Naive thymus-derived CD8-positive, alpha-beta T cell (primary cell): ENCODE measurements at regions not wholly inside any gene's neighbourhood (a gene's known extent, or its start where the extent isn't known, plus 50 kb on each side); places are given as distances from the start of the nearest gene placed in this dataset.

Experiments used
- ATAC-seq, 2 donors: fragments of 150-1000 bp; cut with Tn5 transposase in 1 of 2; sonication (Bioruptor Pico), chemical (Tn5 transposase) in 1 of 2; 1 replicate in 1 of 2; 2 replicates in 1 of 2; pipeline ENCODE4 v1.10.0; 2021; ENCODE audit warnings: mild to moderate bottlenecking in 2 of 2, moderate library complexity in 2 of 2
- POLR2A ChIA-PET: fragments of 350-600 bp; sonication (Branson Sonifier 250); formaldehyde crosslinking; loops from one replicate; lab custom pipeline; 2021; ENCODE audit warnings: antibody characterized with exemption; lab: Charles Lee
- DNase-seq, 10 donors: peaks; one replicate each; pipeline versions ENCODE4 v3.0.0 to v3.0.0-alpha.2; 2020 to 2022
- H3K27ac Mint-ChIP-seq, 10 donors: one replicate each; pipeline ENCODE4 v1.8.0; 2020 to 2022; ENCODE audit warnings: mild to moderate bottlenecking in 10 of 10, mixed read lengths in 10 of 10, moderate library complexity in 4 of 10, inconsistent platforms in 1 of 10
- H3K27me3 Mint-ChIP-seq, 5 donors: one replicate each; pipeline ENCODE4 v1.8.0; 2021 to 2022; ENCODE audit warnings: mixed read lengths in 5 of 5
- H3K36me3 Mint-ChIP-seq, 3 donors: one replicate each; pipeline ENCODE4 v1.8.0; 2020 to 2022; ENCODE audit warnings: mixed read lengths in 3 of 3, mild to moderate bottlenecking in 2 of 3, inconsistent platforms in 1 of 3
- H3K4me1 Mint-ChIP-seq, 4 donors: one replicate each; pipeline ENCODE4 v1.8.0; 2021 to 2022; ENCODE audit warnings: mixed read lengths in 4 of 4
- H3K4me3 Mint-ChIP-seq, 10 donors: one replicate each; pipeline ENCODE4 v1.8.0; 2020 to 2022; ENCODE audit warnings: mild to moderate bottlenecking in 10 of 10, mixed read lengths in 10 of 10, moderate library complexity in 6 of 10, inconsistent platforms in 1 of 10
- H3K9me3 Mint-ChIP-seq, 9 donors: one replicate each; pipeline ENCODE4 v1.8.0; 2020 to 2022; ENCODE audit warnings: mixed read lengths in 9 of 9, mild to moderate bottlenecking in 3 of 9, inconsistent platforms in 1 of 9, moderate library complexity in 1 of 9

DNA sequence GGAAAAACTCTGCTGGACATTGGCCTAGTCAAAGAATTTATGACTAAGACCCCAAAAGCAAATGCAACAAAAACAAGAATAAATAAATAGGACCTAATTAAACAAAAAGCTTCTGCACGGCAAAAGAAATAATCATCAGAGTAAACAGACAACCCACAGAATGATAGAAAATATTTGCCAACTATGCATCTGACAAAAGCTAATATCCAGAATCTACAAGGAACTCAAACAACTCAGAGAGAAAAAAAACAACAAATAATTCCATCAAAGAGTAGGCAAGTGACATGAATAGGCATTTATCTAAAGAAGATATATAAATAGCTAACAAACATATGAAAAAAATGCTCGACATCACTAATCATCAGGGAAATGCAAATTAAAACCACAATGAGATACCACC, 91.2 kb upstream of the PALMD start:
- peaks cover 4 to 43% (median 10%) of the 10 kb centered on the region in 5 donors for H3K27me3 Mint-ChIP-seq
- no peak for ATAC-seq

DNA sequence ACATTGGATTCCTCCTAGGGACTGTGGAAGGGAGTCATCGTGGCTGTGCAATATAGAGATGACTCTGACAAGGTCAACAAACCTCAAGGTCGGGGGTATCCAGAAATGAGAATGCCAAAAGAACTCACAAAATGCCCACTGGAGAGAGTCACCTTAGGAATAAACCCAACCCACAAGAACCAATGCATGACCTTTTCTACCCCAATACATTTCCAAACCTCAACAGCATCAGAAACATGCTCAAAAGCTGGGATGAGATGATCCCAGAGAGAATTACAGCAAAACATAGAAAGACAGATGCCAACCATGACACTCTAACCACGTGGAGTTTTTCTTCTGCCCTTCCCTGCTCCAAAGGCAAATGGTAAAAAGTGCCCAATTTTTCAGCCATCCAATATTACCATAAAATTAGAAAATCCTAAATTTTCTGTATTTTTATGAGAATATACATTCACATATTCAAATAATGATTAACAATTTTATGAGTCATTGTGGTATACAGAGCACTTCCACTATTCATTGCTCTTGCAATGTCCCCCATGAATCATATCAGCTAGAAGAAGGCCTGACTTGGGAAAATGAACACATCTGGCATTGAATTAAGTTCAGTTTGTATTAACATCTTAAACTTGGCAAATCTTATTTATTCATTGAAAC, 88.2 kb upstream of the PALMD start:
- Mint-ChIP-seq H3K4me3 (no peak overlapping the region), H3K27me3 (peaks cover 0 to 24% (median 4%) of the 10 kb centered on the region in 5 donors), H3K9me3 (peaks cover 0 to 17% (median 3%) of the 10 kb centered on the region in 9 donors), H3K4me1 (no peaks in the 10 kb centered on the region), H3K36me3 (no peaks in the 10 kb centered on the region), H3K27ac (no peak overlapping the region)
- no peak for ATAC-seq
- no peak for DNase-seq
- POLR2A ChIA-PET, result no interaction called here

More for the DNA sequence above, 91.2 kb upstream of the PALMD start:
- H3K27ac Mint-ChIP-seq, result no peak overlapping the region
- H3K9me3 Mint-ChIP-seq, result peaks cover 0 to 7% (median 0%) of the 10 kb centered on the region in 9 donors
- no peak for DNase-seq
- H3K4me3 Mint-ChIP-seq, result no peak overlapping the region
- POLR2A ChIA-PET, result no interaction called here
- H3K4me1 Mint-ChIP-seq, result no peaks in the 10 kb centered on the region
- no peaks in the 10 kb centered on the region for H3K36me3 Mint-ChIP-seq

DNA sequence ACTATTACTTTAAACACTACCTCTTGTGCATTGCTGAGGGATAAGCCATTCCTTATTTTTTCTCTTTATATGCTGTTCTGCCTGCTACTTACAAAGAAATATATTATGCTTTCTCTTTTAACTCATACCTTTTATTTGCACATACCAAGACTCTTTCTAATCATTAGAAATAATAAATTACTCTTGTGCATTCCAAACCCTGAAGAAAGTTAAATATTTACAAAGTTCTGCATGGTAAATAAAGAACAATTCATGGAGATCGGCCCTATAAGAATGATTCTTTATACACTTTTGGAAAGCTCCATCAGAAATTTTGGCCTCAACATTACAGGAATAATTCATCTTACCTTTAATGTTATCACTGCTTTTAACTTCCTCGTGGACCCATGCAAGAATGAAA, 86.7 kb upstream of the PALMD start:
- ATAC-seq (no peak), DNase-seq (no peak)
- Mint-ChIP-seq H3K4me1 (no peaks in the 10 kb centered on the region), H3K27me3 (peaks cover 0 to 15% (median 4%) of the 10 kb centered on the region in 5 donors), H3K36me3 (no peaks in the 10 kb centered on the region), H3K4me3 (no peak overlapping the region), H3K9me3 (peaks cover 0 to 17% (median 5%) of the 10 kb centered on the region in 9 donors), H3K27ac (no peak overlapping the region)
- POLR2A ChIA-PET, result no interaction called here

DNA sequence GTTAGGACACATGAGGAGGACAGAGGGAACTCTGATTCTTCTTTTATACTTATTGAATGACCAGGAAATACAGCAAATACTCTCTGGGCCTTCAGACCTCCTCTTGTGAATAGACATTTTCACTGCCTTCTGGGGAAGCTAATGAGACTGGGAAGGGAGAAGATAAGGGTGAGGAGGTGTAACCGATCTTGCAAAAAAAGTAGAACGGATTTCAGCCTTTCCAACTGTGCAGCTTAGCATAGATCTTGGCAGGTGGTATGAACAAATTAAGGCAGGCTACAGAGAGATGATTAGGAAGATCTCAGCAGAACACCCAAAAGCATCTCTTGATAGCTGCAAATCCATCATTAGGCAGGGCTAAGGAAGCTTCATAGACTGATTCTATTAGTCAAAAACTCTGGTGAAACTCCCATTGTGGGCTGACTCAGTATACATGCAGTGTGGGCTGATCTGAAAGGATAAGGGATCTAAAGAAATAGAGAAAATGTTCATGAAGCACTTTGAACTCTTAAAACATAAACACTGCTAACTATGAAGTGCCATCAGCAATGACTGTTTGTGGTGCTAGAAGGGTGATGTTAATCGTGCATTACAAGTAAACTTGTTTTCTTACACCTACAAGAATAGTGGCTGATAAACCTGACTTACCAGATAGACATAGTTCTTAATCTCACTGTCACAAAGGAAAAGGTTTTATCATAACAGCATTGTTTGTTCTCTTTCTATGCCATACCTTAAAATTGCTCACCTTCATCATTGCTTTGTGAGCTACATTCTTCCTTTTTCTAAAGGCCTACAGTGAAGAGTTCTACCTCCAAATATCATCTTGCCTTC, 85.5 kb upstream of the PALMD start:
- peaks cover 0 to 10% (median 6%) of the 10 kb centered on the region in 5 donors for H3K27me3 Mint-ChIP-seq
- no peak overlapping the region for H3K27ac Mint-ChIP-seq
- ATAC-seq, result no peak
- DNase-seq, result no peak
- POLR2A ChIA-PET, result no interaction called here
- peaks cover 0 to 16% (median 5%) of the 10 kb centered on the region in 9 donors for H3K9me3 Mint-ChIP-seq
- no peaks in the 10 kb centered on the region for H3K4me1 Mint-ChIP-seq
- H3K4me3 Mint-ChIP-seq, result no peak overlapping the region
- no peaks in the 10 kb centered on the region for H3K36me3 Mint-ChIP-seq

GRCh38 chr1:99561952-99562351, 84.0 kb upstream of the PALMD start:
- Mint-ChIP-seq H3K36me3 (no peaks in the 10 kb centered on the region), H3K9me3 (peaks cover 0 to 16% (median 5%) of the 10 kb centered on the region in 9 donors), H3K4me3 (no peak overlapping the region), H3K4me1 (no peaks in the 10 kb centered on the region), H3K27ac (no peak overlapping the region), H3K27me3 (peaks cover 0 to 15% (median 6%) of the 10 kb centered on the region in 5 donors)
- ATAC-seq (no peak), DNase-seq (no peak)
- POLR2A ChIA-PET, result no interaction called here

GRCh38 chr1:99565606-99566289, 80.2 kb upstream of the PALMD start:
- no peak overlapping the region for H3K27ac Mint-ChIP-seq
- peaks cover 0 to 10% (median 5%) of the 10 kb centered on the region in 9 donors for H3K9me3 Mint-ChIP-seq
- H3K4me3 Mint-ChIP-seq, result no peak overlapping the region
- ATAC-seq (no peak), DNase-seq (no peak)
- H3K4me1 Mint-ChIP-seq, result no peaks in the 10 kb centered on the region
- peaks cover 0 to 17% (median 0%) of the 10 kb centered on the region in 5 donors for H3K27me3 Mint-ChIP-seq
- no peaks in the 10 kb centered on the region for H3K36me3 Mint-ChIP-seq
- POLR2A ChIA-PET, result no interaction called here

GRCh38 chr1:99566290-99567021, 79.5 kb upstream of the PALMD start:
- H3K9me3 Mint-ChIP-seq, result peaks cover 0 to 9% (median 3%) of the 10 kb centered on the region in 9 donors
- DNase-seq (no peak), ATAC-seq (no peak)
- no peak overlapping the region for H3K27ac Mint-ChIP-seq
- POLR2A ChIA-PET, result no interaction called here
- H3K4me3 Mint-ChIP-seq, result no peak overlapping the region
- H3K4me1 Mint-ChIP-seq, result no peaks in the 10 kb centered on the region
- H3K36me3 Mint-ChIP-seq, result no peaks in the 10 kb centered on the region
- peaks cover 0 to 17% (median 0%) of the 10 kb centered on the region in 5 donors for H3K27me3 Mint-ChIP-seq

GRCh38 chr1:99570486-99571089, 75.3 kb upstream of the PALMD start:
- POLR2A ChIA-PET, result no interaction called here

GRCh38 chr1:99571092-99571734, 74.7 kb upstream of the PALMD start:
- H3K36me3 Mint-ChIP-seq, result no peaks in the 10 kb centered on the region
- POLR2A ChIA-PET, result no interaction called here
- H3K27ac Mint-ChIP-seq, result no peak overlapping the region
- peaks cover 0 to 8% (median 0%) of the 10 kb centered on the region in 5 donors for H3K27me3 Mint-ChIP-seq
- no peaks in the 10 kb centered on the region for H3K9me3 Mint-ChIP-seq
- ATAC-seq, result no peak
- DNase-seq, result no peak
- no peak overlapping the region for H3K4me3 Mint-ChIP-seq
- H3K4me1 Mint-ChIP-seq, result no peaks in the 10 kb centered on the region

More at GRCh38 chr1:99570486-99571089, 75.3 kb upstream of the PALMD start:
- Mint-ChIP-seq H3K4me3 (no peak overlapping the region), H3K9me3 (no peaks in the 10 kb centered on the region), H3K27ac (no peak overlapping the region), H3K4me1 (no peaks in the 10 kb centered on the region), H3K36me3 (no peaks in the 10 kb centered on the region), H3K27me3 (peaks cover 0 to 8% (median 0%) of the 10 kb centered on the region in 5 donors)
- DNase-seq (no peak), ATAC-seq (no peak)

- POLR2A ChIA-PET, result no interaction called here
- H3K27me3 Mint-ChIP-seq, result peaks cover 0 to 6% (median 1%) of the 10 kb centered on the region in 5 donors
- H3K4me3 Mint-ChIP-seq, result no peak overlapping the region
- no peaks in the 10 kb centered on the region for H3K36me3 Mint-ChIP-seq
- no peak overlapping the region for H3K27ac Mint-ChIP-seq
- H3K4me1 Mint-ChIP-seq, result no peaks in the 10 kb centered on the region
- H3K9me3 Mint-ChIP-seq, result no peaks in the 10 kb centered on the region
- DNase-seq (no peak), ATAC-seq (no peak)
Measured at GRCh38 chr1:99573431-99574217, 72.3 kb upstream of the PALMD start.

DNA sequence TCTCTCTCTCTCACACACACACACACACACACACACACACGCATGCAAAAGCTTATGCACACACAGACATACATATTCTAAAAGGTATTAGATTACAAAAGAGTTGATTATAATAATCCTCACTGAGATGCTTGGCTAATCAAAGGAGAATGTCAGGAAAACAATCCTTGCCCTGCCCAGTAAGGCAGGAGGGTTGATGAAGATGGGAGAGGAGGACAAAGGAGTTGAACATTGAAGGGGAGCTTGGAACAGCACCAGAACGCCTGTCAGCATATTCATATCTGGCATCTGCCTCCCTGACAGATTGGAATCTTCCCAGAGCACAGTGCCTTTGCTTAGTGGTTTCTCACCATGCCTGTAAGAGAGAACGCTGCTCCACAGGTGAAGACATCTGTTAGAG, 68.6 kb upstream of the PALMD start:
- no peak overlapping the region for H3K4me3 Mint-ChIP-seq
- no peaks in the 10 kb centered on the region for H3K36me3 Mint-ChIP-seq
- H3K4me1 Mint-ChIP-seq, result no peaks in the 10 kb centered on the region
- POLR2A ChIA-PET, result no interaction called here
- peaks cover 0 to 6% (median 1%) of the 10 kb centered on the region in 5 donors for H3K27me3 Mint-ChIP-seq
- ATAC-seq, result no peak
- no peak for DNase-seq
- no peaks in the 10 kb centered on the region for H3K9me3 Mint-ChIP-seq
- H3K27ac Mint-ChIP-seq, result peak overlapping the region in 1 of 10 donors; percentile 4
